ENCODE measurements at regions not wholly inside any gene's neighbourhood (a gene's known extent, or its start where the extent isn't known, plus 50 kb on each side); places are given as distances from the start of the nearest gene placed in this dataset.
"Not testable (repeated sequence)": the region's sequence is repeated elsewhere in the genome, so short reads cannot be mapped to it uniquely, and the experiment has no call there.

DNA sequence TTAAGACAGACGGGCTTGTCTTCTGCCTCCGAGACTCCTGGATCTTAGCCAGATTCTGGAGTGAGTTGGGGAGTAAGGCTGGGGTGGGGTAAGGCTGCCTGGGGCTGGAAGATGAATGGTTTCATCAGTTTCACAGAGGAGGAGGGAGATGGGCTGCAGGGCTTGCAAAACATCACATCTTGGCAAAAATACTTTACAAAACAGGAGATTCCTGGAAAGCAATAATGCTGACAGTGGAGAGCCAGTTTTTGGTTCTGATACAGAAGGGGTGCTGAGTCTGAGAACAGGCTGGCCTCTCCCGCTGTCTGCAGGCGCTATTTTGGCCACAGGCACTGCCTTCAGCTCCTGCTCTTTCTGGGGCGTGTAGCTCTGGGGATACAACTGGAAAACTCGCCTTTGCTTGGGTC lies 83.4 kb upstream of the KCNE2 start:
- Histone ChIP-seq H3K9me3 (no peaks in the 10 kb centered on the region), H3K27me3 (no peaks in the 10 kb centered on the region), H3K27ac (no peak overlapping the region), H3K4me3 (peak overlapping the region in 1 of 3 donors; percentile 7), H3K4me1 (peaks cover 0 to 27% (median 12%) of the 10 kb centered on the region in 4 donors), H3K36me3 (no peaks in the 10 kb centered on the region)
- DNase-seq (no peak), ATAC-seq (peak; percentile 46 to 56 (median 52))
- intact Hi-C loops (cut with DNase I): no loop called here
- no peak for TF ChIP-seq POLR2A (IDR thresholded peaks at IDR 0.05)
- TF ChIP-seq, protein P1, sequence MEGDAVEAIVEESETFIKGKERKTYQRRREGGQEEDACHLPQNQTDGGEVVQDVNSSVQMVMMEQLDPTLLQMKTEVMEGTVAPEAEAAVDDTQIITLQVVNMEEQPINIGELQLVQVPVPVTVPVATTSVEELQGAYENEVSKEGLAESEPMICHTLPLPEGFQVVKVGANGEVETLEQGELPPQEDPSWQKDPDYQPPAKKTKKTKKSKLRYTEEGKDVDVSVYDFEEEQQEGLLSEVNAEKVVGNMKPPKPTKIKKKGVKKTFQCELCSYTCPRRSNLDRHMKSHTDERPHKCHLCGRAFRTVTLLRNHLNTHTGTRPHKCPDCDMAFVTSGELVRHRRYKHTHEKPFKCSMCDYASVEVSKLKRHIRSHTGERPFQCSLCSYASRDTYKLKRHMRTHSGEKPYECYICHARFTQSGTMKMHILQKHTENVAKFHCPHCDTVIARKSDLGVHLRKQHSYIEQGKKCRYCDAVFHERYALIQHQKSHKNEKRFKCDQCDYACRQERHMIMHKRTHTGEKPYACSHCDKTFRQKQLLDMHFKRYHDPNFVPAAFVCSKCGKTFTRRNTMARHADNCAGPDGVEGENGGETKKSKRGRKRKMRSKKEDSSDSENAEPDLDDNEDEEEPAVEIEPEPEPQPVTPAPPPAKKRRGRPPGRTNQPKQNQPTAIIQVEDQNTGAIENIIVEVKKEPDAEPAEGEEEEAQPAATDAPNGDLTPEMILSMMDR (IDR thresholded peaks at IDR 0.05): no peak
- WGBS (ENCODE audit: insufficient coverage, low coverage, low lambda C conversion rate, missing lambda C conversion rate): 21% methylated on average over 3 of the region's 6 CpGs

DNA sequence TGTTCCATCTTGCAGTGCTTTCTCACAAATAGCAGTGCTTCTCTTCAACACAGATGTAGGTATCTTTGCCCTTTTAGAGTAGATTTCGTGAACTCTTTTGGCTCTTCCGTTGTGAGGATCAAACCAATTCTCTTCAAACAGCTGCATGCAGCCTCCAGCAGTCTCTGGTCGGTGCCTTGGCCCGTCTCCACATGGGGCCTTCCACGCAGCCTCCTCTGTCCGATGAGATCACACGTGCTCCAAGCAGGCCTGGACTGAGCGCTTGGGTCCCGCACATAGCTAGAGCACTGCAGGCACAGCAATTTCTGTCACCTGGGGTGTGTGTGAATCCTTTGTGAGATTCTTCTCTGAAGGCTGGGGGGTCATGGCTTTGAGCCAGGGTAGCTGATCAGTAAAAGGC lies 82.8 kb upstream of the KCNE2 start:
- DNase-seq: no peak
- 89% methylated on average over 9 of the region's 9 CpGs for WGBS (ENCODE audit: insufficient coverage, low coverage, low lambda C conversion rate, missing lambda C conversion rate)
- no peaks in the 10 kb centered on the region for H3K9me3 ChIP-seq
- H3K4me1 ChIP-seq: peaks cover 0 to 27% (median 12%) of the 10 kb centered on the region in 4 donors
- no peak for TF ChIP-seq POLR2A (IDR thresholded peaks at IDR 0.05)
- TF ChIP-seq, protein P1 (IDR thresholded peaks at IDR 0.05): no peak
- ATAC-seq: no peak
- intact Hi-C loops (cut with DNase I): no loop called here
- H3K27ac ChIP-seq: no peak overlapping the region
- H3K36me3 ChIP-seq: no peaks in the 10 kb centered on the region
- H3K4me3 ChIP-seq: no peak overlapping the region
- no peaks in the 10 kb centered on the region for H3K27me3 ChIP-seq

DNA sequence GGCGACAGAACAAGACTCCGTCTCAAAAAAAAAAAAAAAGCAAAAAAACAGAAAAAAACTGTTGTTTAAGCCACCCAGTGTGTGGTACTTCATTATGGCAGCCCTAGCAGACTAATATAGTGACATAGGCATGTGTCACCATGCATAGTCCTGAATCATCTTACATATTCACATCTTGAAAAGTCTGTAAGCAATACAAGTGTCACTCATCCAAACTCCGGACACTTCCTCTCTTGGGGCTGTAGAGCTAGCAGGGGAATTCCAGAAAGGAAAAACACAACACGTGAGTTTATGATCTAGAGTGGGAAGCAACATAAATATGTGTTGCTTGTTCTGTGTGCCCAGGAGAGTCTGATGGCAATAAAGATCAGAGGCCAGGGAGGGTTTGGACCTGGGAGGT lies 81.6 kb upstream of the KCNE2 start:
- no peak for ATAC-seq
- peaks cover 0 to 27% (median 12%) of the 10 kb centered on the region in 4 donors for H3K4me1 ChIP-seq
- intact Hi-C loops (cut with DNase I): no loop called here
- H3K9me3 ChIP-seq: no peaks in the 10 kb centered on the region
- no peak for DNase-seq
- H3K27me3 ChIP-seq: no peaks in the 10 kb centered on the region
- 84% methylated on average over 4 of the region's 4 CpGs for WGBS (ENCODE audit: insufficient coverage, low coverage, low lambda C conversion rate, missing lambda C conversion rate)
- no peak for TF ChIP-seq POLR2A (IDR thresholded peaks at IDR 0.05)
- TF ChIP-seq, protein P1 (IDR thresholded peaks at IDR 0.05): no peak
- H3K27ac ChIP-seq: no peak overlapping the region
- H3K36me3 ChIP-seq: no peaks in the 10 kb centered on the region
- no peak overlapping the region for H3K4me3 ChIP-seq

DNA sequence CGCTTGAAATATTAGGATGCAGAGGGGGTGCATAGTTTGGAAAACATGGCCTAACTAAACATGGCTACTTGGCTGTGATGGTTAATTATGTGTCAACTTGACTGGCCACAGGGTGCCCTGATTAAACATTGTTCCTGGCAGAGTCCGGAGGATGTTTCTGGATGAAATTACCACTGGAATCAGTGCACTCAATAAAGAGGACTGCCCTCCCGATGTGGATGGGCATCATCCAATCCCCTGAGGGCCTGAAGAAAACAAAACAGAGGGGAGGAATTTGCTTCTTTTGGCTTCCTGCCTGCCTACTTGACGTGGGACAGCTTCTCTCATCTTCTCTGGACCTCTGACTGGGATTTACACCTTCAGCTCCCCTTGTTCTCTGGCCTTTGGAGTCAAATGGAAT lies 79.1 kb upstream of the KCNE2 start:
- Histone ChIP-seq H3K36me3 (no peaks in the 10 kb centered on the region), H3K27me3 (no peaks in the 10 kb centered on the region), H3K9me3 (no peaks in the 10 kb centered on the region), H3K4me3 (no peak overlapping the region), H3K27ac (no peak overlapping the region), H3K4me1 (peaks cover 0 to 16% (median 6%) of the 10 kb centered on the region in 4 donors)
- no peak for TF ChIP-seq POLR2A (IDR thresholded peaks at IDR 0.05)
- TF ChIP-seq, protein P1 (IDR thresholded peaks at IDR 0.05): no peak
- 37% methylated on average over 3 of the region's 4 CpGs for WGBS (ENCODE audit: insufficient coverage, low coverage, low lambda C conversion rate, missing lambda C conversion rate)
- DNase-seq (no peak), ATAC-seq (peak; percentile 17 to 59 (median 42))
- intact Hi-C loops (cut with DNase I): no loop called here

DNA sequence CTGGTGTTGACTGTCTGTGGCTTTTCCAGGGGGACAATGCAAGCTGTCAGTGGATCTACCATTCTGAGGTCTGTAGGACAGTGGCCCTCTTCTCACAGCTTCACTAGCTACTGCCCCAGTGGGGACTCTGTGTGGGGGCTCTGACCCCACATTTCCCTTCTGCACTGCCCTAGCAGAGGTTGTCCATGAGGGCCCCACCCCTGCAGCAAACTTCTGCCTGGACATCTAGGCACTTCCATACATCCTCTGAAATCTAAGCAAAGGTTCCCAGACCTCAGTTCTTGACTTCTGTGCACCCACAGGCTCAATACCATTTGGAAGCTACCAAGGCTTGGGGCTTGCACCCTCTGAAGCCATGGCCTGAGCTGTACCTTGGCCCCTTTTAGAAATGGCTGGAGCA lies 75.8 kb upstream of the KCNE2 start:
- ATAC-seq; H3K27me3 ChIP-seq; H3K36me3 ChIP-seq; H3K4me1 ChIP-seq; DNase-seq; H3K4me3 ChIP-seq; intact Hi-C loops (cut with DNase I); H3K9me3 ChIP-seq; H3K27ac ChIP-seq: not testable (repeated sequence)
